ENCODE measurements at regions not wholly inside any gene's neighbourhood (a gene's known extent, or its start where the extent isn't known, plus 50 kb on each side); places are given as distances from the start of the nearest gene placed in this dataset.
"Not testable (repeated sequence)": the region's sequence is repeated elsewhere in the genome, so short reads cannot be mapped to it uniquely, and the experiment has no call there.

GRCh38 chr4:66516940-66517339 lies 846.7 kb upstream of the EPHA5 start:
- no peak for DNase-seq

GRCh38 chr4:66506985-66507384 lies 836.7 kb upstream of the EPHA5 start:
- no peak for DNase-seq

- no peak for DNase-seq
These were observed 831.7 kb upstream of the EPHA5 start for GRCh38 chr4:66501997-66502396.

GRCh38 chr4:66490729-66491128 lies 820.4 kb upstream of the EPHA5 start:
- no peak for DNase-seq

- DNase-seq = peak; percentile 84
These were observed 819.6 kb upstream of the EPHA5 start for GRCh38 chr4:66489783-66490452.

- DNase-seq = no peak
These were observed 819.1 kb upstream of the EPHA5 start for GRCh38 chr4:66489370-66489769.

GRCh38 chr4:66486068-66486467 lies 815.8 kb upstream of the EPHA5 start:
- no peak for DNase-seq

- DNase-seq = no peak
These were observed 811.9 kb upstream of the EPHA5 start for GRCh38 chr4:66482186-66482585.

GRCh38 chr4:66475596-66475995 lies 805.3 kb upstream of the EPHA5 start:
- DNase-seq = no peak

GRCh38 chr4:66465111-66465510 lies 794.8 kb upstream of the EPHA5 start:
- DNase-seq = peak; percentile 15

GRCh38 chr4:66462890-66463289 lies 792.6 kb upstream of the EPHA5 start:
- DNase-seq = not testable (repeated sequence)

- DNase-seq = no peak
These were observed 781.5 kb upstream of the EPHA5 start for GRCh38 chr4:66451741-66452140.

- no peak for DNase-seq
These were observed 772.7 kb upstream of the EPHA5 start for GRCh38 chr4:66443008-66443407.

- no peak for DNase-seq
These were observed 769.2 kb upstream of the EPHA5 start for GRCh38 chr4:66439508-66439907.

GRCh38 chr4:66433706-66434105 lies 763.4 kb upstream of the EPHA5 start:
- no peak for DNase-seq

- DNase-seq = peak; percentile 70
These were observed 760.6 kb upstream of the EPHA5 start for GRCh38 chr4:66430856-66431255.

- no peak for DNase-seq
These were observed 759.0 kb upstream of the EPHA5 start for GRCh38 chr4:66429276-66429675.

GRCh38 chr4:66416425-66416824 lies 746.1 kb upstream of the EPHA5 start:
- no peak for DNase-seq

GRCh38 chr4:66404141-66404540 lies 733.9 kb upstream of the EPHA5 start:
- DNase-seq = peak; percentile 1

GRCh38 chr4:66376921-66377320 lies 706.6 kb upstream of the EPHA5 start:
- no peak for DNase-seq

GRCh38 chr4:66376396-66376795 lies 706.1 kb upstream of the EPHA5 start:
- DNase-seq = no peak

- no peak for DNase-seq
These were observed 703.0 kb upstream of the EPHA5 start for GRCh38 chr4:66373268-66373667.

GRCh38 chr4:66372706-66373105 lies 702.4 kb upstream of the EPHA5 start:
- peak; percentile 23 for DNase-seq

- DNase-seq = no peak
These were observed 696.9 kb upstream of the EPHA5 start for GRCh38 chr4:66367043-66367660.

GRCh38 chr4:66360395-66360794 lies 690.1 kb upstream of the EPHA5 start:
- DNase-seq = not testable (repeated sequence)

All from fibroblast of skin of right biceps (primary cell).